GM18519 (cell line): ENCODE measurements at regions not wholly inside any gene's neighbourhood (a gene's known extent, or its start where the extent isn't known, plus 50 kb on each side); places are given as distances from the start of the nearest gene placed in this dataset.
A peak's percentile ranks its signal among the peaks of the same experiment; 100 is the strongest.

Experiments
- ATAC-seq: cut with Tn5 transposase; IDR thresholded peaks from one replicate; pipeline ENCODE4 v1.9.1; 2021; ENCODE audit warnings: mild to moderate bottlenecking, moderate library complexity; ENCODE audit not compliant: unreplicated experiment, low FRiP score

- no peak for ATAC-seq
Measured at GRCh38 chr2:144248350-144249034, 271.4 kb downstream of the ZEB2 start.

GRCh38 chr2:144244938-144245337 is 275.0 kb downstream of the ZEB2 start:
- no peak for ATAC-seq

DNA sequence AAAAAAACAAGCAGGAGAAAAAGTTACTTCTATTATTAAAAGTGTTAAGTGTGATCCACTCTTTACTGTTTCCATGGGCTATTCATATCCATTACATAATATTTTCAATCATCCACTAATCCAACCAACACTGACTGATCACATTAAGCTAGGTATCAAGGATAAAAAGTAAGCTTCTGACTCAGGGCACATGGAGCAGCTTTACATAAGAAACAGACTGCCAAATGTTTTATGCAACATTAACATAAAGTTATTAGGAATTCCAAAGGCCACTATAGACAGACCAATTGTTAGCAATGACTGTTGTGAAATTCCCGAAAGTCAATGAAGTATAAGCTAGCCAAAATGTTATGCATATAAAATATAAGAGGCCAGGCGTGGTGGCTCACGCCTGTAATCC is 277.6 kb downstream of the ZEB2 start:
- no peak for ATAC-seq

DNA sequence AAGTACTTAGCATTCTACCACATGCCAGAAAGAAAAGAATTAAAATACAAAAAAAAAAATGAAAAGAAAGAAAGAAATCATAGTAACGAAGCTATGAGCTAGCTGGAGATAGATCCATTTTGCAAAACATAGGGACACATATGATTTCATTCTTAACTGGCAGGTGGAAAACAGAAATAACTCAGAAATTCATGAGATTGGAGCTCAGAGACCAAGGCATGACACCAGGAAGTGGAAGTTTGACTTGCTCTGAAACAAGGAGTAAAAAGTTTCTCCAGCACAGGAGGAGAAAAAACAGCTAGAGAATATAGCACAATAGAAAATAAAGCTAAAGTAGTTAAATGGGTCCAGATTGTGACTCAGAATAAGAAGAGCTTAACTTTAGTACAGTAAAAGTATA is 278.1 kb downstream of the ZEB2 start:
- ATAC-seq: no peak

DNA sequence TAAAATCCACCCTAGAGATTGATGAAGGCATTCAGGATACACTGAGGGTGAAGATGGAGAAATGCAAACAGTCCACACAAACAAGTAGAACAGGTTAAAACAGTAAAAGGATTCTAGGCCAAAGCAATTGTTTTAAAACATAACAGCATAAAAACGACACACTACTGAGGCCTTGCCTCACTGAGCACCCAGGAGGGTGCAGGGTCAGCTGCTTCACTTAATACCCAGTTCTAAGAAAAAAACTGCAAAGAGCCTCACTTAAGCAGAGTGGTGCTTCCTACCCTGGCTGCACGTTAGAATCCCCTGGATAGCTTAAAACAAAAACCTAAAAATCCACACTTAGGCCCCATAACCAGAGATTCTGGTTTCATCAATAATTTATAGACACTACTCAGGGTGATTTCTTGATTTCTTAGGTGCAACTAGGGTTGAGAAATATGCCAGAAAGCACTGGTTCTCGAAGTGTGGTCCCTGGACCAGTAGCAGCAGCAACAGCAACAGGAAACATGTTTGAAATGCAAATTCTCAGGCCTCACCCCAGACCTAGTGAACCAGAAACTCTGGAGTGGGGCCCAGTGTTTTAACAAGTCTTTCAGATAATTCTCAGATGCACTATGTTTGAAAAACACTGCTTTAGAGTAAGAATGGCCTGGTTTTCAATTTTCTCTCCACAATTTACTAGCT is 279.1 kb downstream of the ZEB2 start:
- peak; percentile 55 for ATAC-seq

DNA sequence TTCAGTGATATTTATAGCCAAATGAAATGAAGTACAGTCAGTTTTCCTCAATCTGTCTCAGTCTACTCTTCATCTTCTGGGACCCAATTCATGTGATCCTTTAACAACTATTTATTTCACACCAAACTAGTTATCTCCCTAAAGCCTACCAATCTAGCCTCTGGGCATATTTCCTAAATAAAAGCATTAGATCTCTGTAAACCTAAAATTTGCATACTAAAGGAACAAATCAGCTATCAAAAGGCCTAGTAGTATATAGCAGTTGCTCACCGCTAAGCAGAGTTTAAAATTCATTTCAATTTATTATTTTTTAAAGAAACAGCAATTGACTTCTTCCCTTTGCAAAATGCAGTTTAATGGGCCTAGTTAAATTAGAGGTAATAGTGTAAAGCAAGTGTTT is 280.2 kb downstream of the ZEB2 start:
- ATAC-seq: no peak

GRCh38 chr2:144239306-144239705 is 280.6 kb downstream of the ZEB2 start:
- ATAC-seq: no peak

GRCh38 chr2:144237830-144238627 is 281.9 kb downstream of the ZEB2 start:
- no peak for ATAC-seq

GRCh38 chr2:144237108-144237507 is 282.8 kb downstream of the ZEB2 start:
- no peak for ATAC-seq

DNA sequence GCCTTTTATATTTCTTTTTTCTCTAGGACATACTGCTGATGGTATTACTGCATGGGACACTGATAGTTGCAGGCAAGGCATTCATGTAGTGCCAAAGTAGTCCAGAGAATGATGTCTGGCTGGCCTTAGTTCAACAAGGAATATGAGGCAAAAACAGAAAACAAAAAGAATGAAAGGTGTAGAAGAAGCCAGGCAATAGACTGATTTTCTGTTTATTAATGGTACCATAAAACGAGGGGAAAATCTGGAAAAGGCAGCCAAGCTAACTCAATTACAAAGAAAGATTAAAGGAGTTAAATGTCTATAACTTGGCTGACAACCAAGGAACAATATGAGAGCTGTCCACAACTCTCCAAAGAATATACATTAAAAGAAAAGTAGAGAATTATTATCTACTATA is 284.9 kb downstream of the ZEB2 start:
- no peak for ATAC-seq

DNA sequence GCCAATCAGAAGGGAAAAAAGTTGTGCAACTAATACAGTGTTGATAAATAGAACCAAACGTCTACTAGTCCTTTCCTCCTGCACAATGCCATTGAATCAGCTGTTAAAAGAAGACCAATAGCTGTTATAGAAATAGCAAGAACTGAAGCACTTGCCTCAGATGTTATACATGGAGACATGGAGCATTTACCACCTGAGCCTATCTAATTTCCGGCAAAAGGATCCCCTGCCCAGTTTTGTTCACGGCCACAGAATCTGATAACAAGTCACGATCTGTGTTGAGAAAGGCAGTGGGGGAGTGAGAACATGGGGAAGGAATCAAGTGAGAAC is 285.4 kb downstream of the ZEB2 start:
- ATAC-seq: no peak

- no peak for ATAC-seq
Measured at GRCh38 chr2:144233733-144234541, 286.0 kb downstream of the ZEB2 start.

- ATAC-seq: no peak
Measured at GRCh38 chr2:144233317-144233716, 286.6 kb downstream of the ZEB2 start.

GRCh38 chr2:144230448-144231085 is 289.4 kb downstream of the ZEB2 start:
- ATAC-seq: no peak

- no peak for ATAC-seq
Measured at GRCh38 chr2:144230033-144230432, 289.9 kb downstream of the ZEB2 start.

- ATAC-seq: no peak
Measured at GRCh38 chr2:144229296-144229695, 290.6 kb downstream of the ZEB2 start.

DNA sequence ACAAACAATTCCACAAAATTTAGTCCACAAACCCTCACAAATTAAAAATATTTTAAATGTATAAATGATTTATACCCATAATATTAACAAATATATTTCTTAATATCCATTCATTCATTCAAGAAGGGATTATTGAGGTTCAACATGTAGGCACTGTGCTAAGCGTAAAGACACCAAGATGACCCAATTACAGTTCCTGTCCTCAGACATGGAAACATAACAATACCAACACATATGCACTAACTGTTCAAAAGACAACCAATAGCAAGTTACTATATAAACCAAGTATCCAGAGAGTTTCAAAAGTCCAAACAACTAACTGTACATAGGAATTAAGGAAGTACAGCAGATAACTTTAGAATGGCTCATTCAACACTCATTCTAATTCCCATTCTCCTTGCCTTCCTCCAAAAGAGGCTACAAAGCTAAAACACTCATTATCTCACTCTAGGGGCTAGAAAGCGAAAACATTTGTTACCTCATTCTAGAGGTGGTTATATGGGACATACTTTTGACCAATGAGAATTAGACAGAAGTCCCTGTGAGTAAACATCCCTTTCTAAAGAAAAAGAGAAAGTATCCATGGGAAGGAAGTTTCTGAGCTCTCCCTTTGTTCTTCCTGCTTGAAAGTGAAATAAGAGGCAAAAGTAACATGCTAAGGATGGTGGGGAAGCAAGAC is 292.4 kb downstream of the ZEB2 start:
- no peak for ATAC-seq

DNA sequence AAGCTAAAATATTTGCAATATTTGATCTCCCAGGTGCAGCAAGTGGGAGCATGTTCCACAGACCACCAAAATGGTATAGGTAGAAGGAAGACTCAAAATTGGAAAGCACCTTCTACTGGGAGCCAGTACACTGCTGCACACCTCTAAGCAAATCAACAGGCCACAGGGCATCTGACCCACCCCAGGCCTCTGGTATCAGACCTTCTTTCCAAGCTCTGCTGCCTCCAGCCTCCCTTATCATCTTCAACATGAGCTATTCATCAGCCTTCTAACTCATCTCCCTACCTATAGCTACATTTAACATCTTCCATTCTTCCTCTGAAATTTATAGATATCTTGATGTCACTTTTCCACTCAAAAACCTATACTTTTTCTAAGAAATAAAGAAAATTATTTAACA is 294.8 kb downstream of the ZEB2 start:
- ATAC-seq: no peak

- ATAC-seq: no peak
Measured at GRCh38 chr2:144224472-144224871, 295.4 kb downstream of the ZEB2 start.

DNA sequence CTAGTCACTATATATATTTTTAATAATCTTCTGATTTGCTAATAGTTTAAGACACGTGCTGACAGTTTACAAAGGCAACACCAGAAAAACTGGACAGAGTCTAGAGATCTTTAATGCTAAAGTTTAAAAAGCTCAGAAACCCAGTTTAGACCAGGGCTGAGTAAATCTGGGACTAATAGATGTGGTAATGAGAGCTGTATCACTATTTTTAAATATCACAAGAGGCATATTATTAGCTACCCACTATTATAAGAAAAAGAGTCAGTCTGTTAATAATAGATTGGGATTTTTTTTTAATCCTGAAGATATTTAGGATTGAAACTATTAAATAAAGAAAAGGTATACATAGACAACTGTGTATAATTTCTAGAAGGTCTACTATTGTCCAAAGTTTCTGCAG is 299.9 kb downstream of the ZEB2 start:
- no peak for ATAC-seq
